Activated CD4-positive, alpha-beta memory T cell treated with anti-CD3 and anti-CD28 coated beads for 36 hours (primary cell): ENCODE measurements at regions not wholly inside any gene's neighbourhood (a gene's known extent, or its start where the extent isn't known, plus 50 kb on each side); places are given as distances from the start of the nearest gene placed in this dataset.

Experiments
- CTCF ChIA-PET: fragments of 350-600 bp; sonication (Branson Sonifier 250); formaldehyde crosslinking; loops from one replicate; lab custom pipeline; 2021; ENCODE audit warnings: antibody characterized with exemption, inconsistent platforms; lab: Charles Lee
- POLR2A ChIA-PET: fragments of 350-600 bp; sonication (Branson Sonifier 250); formaldehyde crosslinking; loops from one replicate; lab custom pipeline; 2021; ENCODE audit warnings: antibody characterized with exemption; lab: Charles Lee
- DNase-seq: peaks from one replicate; pipeline ENCODE4 v3.0.0-alpha.2; 2020
- H3K27ac Mint-ChIP-seq: one replicate; pipeline ENCODE4 v1.8.0; 2021; ENCODE audit warnings: mixed read lengths
- H3K27me3 Mint-ChIP-seq: one replicate; pipeline ENCODE4 v1.8.0; 2021; ENCODE audit warnings: mixed read lengths
- H3K36me3 Mint-ChIP-seq: one replicate; pipeline ENCODE4 v1.8.0; 2021; ENCODE audit warnings: mixed read lengths
- H3K4me1 Mint-ChIP-seq: one replicate; pipeline ENCODE4 v1.8.0; 2021; ENCODE audit warnings: low read depth, mixed read lengths
- H3K4me3 Mint-ChIP-seq: one replicate; pipeline ENCODE4 v1.8.0; 2021; ENCODE audit warnings: mild to moderate bottlenecking, mixed read lengths
- H3K9me3 Mint-ChIP-seq: one replicate; pipeline ENCODE4 v1.8.0; 2021; ENCODE audit warnings: mixed read lengths
- intact Hi-C: fragments of 100-400 bp; cut with micrococcal nuclease; formaldehyde crosslinking; loops from one replicate; pipeline ENCODE4 v1.15.1; 2023

GRCh38 chr7:17083392-17084165 lies 201.8 kb upstream of the AGR3 start:
- Mint-ChIP-seq H3K27me3 (no peaks in the 10 kb centered on the region), H3K36me3 (no peaks in the 10 kb centered on the region), H3K4me1 (no peaks in the 10 kb centered on the region), H3K27ac (no peak overlapping the region), H3K9me3 (no peaks in the 10 kb centered on the region), H3K4me3 (no peak overlapping the region)
- ChIA-PET CTCF (no interaction called here), POLR2A (interaction anchor here (0.6 kb wide), 1 partner anchor 505 kb away, joined by 4 read pairs; no protein-coding TSS in a partner anchor)
- intact Hi-C loops, result no loop called here
- no peak for DNase-seq

GRCh38 chr7:17084166-17084475 lies 202.3 kb upstream of the AGR3 start:
- Mint-ChIP-seq H3K4me1 (no peaks in the 10 kb centered on the region), H3K27ac (no peak overlapping the region), H3K27me3 (no peaks in the 10 kb centered on the region), H3K36me3 (no peaks in the 10 kb centered on the region), H3K4me3 (no peak overlapping the region), H3K9me3 (no peaks in the 10 kb centered on the region)
- intact Hi-C loops, result no loop called here
- DNase-seq, result no peak
- ChIA-PET CTCF (interaction anchor here (0.5 kb wide), 1 partner anchor 124 kb away, joined by 3 read pairs; no protein-coding TSS in a partner anchor), POLR2A (interaction anchor here (0.6 kb wide), 1 partner anchor 505 kb away, joined by 4 read pairs; no protein-coding TSS in a partner anchor)

- no peaks in the 10 kb centered on the region for H3K27me3 Mint-ChIP-seq
- intact Hi-C loops, result no loop called here
- H3K27ac Mint-ChIP-seq, result no peak overlapping the region
- H3K36me3 Mint-ChIP-seq, result no peaks in the 10 kb centered on the region
- no peak for DNase-seq
- ChIA-PET CTCF (no interaction called here), POLR2A (no interaction called here)
- no peaks in the 10 kb centered on the region for H3K4me1 Mint-ChIP-seq
- no peak overlapping the region for H3K4me3 Mint-ChIP-seq
- H3K9me3 Mint-ChIP-seq, result no peaks in the 10 kb centered on the region
These were observed 203.4 kb upstream of the AGR3 start for GRCh38 chr7:17085186-17085585.

- ChIA-PET POLR2A (no interaction called here), CTCF (no interaction called here)
- Mint-ChIP-seq H3K36me3 (no peaks in the 10 kb centered on the region), H3K9me3 (no peaks in the 10 kb centered on the region), H3K27me3 (no peaks in the 10 kb centered on the region), H3K27ac (no peak overlapping the region), H3K4me3 (no peak overlapping the region), H3K4me1 (no peaks in the 10 kb centered on the region)
- no peak for DNase-seq
- intact Hi-C loops, result no loop called here
These were observed 204.6 kb upstream of the AGR3 start for GRCh38 chr7:17086403-17086802.

- Mint-ChIP-seq H3K4me1 (no peaks in the 10 kb centered on the region), H3K4me3 (no peak overlapping the region), H3K27ac (no peak overlapping the region), H3K27me3 (no peaks in the 10 kb centered on the region), H3K36me3 (no peaks in the 10 kb centered on the region), H3K9me3 (no peaks in the 10 kb centered on the region)
- intact Hi-C loops, result no loop called here
- DNase-seq, result no peak
- POLR2A ChIA-PET, result no interaction called here
- CTCF ChIA-PET, result no interaction called here
These were observed 207.7 kb upstream of the AHR start for GRCh38 chr7:17090751-17091150.

GRCh38 chr7:17093461-17093860 lies 205.0 kb upstream of the AHR start:
- intact Hi-C loops, result no loop called here
- H3K9me3 Mint-ChIP-seq, result no peaks in the 10 kb centered on the region

GRCh38 chr7:17094963-17095574 lies 203.4 kb upstream of the AHR start:
- Mint-ChIP-seq H3K4me1 (peaks cover 8% of the 10 kb centered on the region), H3K36me3 (no peaks in the 10 kb centered on the region), H3K27me3 (peaks cover 2% of the 10 kb centered on the region), H3K9me3 (no peaks in the 10 kb centered on the region), H3K4me3 (no peak overlapping the region), H3K27ac (no peak overlapping the region)
- CTCF ChIA-PET, result interaction anchor here (0.6 kb wide), 1 partner anchor 32 kb away, joined by 3 read pairs; no protein-coding TSS in a partner anchor
- POLR2A ChIA-PET, result no interaction called here
- no peak for DNase-seq
- intact Hi-C loops, result no loop called here

More at GRCh38 chr7:17093461-17093860, 205.0 kb upstream of the AHR start:
- CTCF ChIA-PET, result interaction anchor here (0.7 kb wide), 1 partner anchor 632 kb away, joined by 3 read pairs; no protein-coding TSS in a partner anchor
- peaks cover 8% of the 10 kb centered on the region for H3K4me1 Mint-ChIP-seq
- POLR2A ChIA-PET, result no interaction called here
- DNase-seq, result no peak
- no peaks in the 10 kb centered on the region for H3K36me3 Mint-ChIP-seq
- no peak overlapping the region for H3K27ac Mint-ChIP-seq
- peaks cover 2% of the 10 kb centered on the region for H3K27me3 Mint-ChIP-seq
- H3K4me3 Mint-ChIP-seq, result no peak overlapping the region

GRCh38 chr7:17095931-17096330 lies 202.5 kb upstream of the AHR start:
- Mint-ChIP-seq H3K36me3 (no peaks in the 10 kb centered on the region), H3K27me3 (peaks cover 2% of the 10 kb centered on the region), H3K4me1 (peaks cover 8% of the 10 kb centered on the region), H3K4me3 (no peak overlapping the region), H3K9me3 (no peaks in the 10 kb centered on the region), H3K27ac (no peak overlapping the region)
- POLR2A ChIA-PET, result no interaction called here
- DNase-seq, result no peak
- intact Hi-C loops, result no loop called here
- CTCF ChIA-PET, result interaction anchor here (0.6 kb wide), 1 partner anchor 33 kb away, joined by 3 read pairs; no protein-coding TSS in a partner anchor

- intact Hi-C loops, result no loop called here
- DNase-seq, result no peak
- no peak overlapping the region for H3K27ac Mint-ChIP-seq
- CTCF ChIA-PET, result no interaction called here
- POLR2A ChIA-PET, result no interaction called here
- H3K4me1 Mint-ChIP-seq, result peaks cover 8% of the 10 kb centered on the region
- no peaks in the 10 kb centered on the region for H3K36me3 Mint-ChIP-seq
- H3K4me3 Mint-ChIP-seq, result no peak overlapping the region
- H3K9me3 Mint-ChIP-seq, result no peaks in the 10 kb centered on the region
- peaks cover 2% of the 10 kb centered on the region for H3K27me3 Mint-ChIP-seq
These were observed 200.7 kb upstream of the AHR start for GRCh38 chr7:17097668-17098297.

- CTCF ChIA-PET, result no interaction called here
- no peak for DNase-seq
- Mint-ChIP-seq H3K27me3 (peaks cover 2% of the 10 kb centered on the region), H3K36me3 (no peaks in the 10 kb centered on the region), H3K9me3 (no peaks in the 10 kb centered on the region), H3K4me3 (no peak overlapping the region), H3K27ac (no peak overlapping the region), H3K4me1 (peaks cover 8% of the 10 kb centered on the region)
- intact Hi-C loops, result no loop called here
- POLR2A ChIA-PET, result no interaction called here
These were observed 199.9 kb upstream of the AHR start for GRCh38 chr7:17098515-17098914.

GRCh38 chr7:17099083-17099973 lies 199.1 kb upstream of the AHR start:
- ChIA-PET POLR2A (no interaction called here), CTCF (interaction anchor here (0.6 kb wide), 1 partner anchor 211 kb away, joined by 3 read pairs; no protein-coding TSS in a partner anchor)
- Mint-ChIP-seq H3K27ac (no peak overlapping the region), H3K36me3 (no peaks in the 10 kb centered on the region), H3K4me3 (no peak overlapping the region), H3K27me3 (peaks cover 2% of the 10 kb centered on the region), H3K4me1 (peaks cover 8% of the 10 kb centered on the region), H3K9me3 (no peaks in the 10 kb centered on the region)
- DNase-seq, result no peak
- intact Hi-C loops, result no loop called here
